Stomach smooth muscle (tissue), 2 donors: ENCODE measurements at regions not wholly inside any gene's neighbourhood (a gene's known extent, or its start where the extent isn't known, plus 50 kb on each side); places are given as distances from the start of the nearest gene placed in this dataset.

Experiments
- H3K27ac ChIP-seq: one replicate; pipeline ENCODE4 v1.7.0; 2013; ENCODE audit warnings: mild to moderate bottlenecking, low read length, inconsistent platforms
- H3K27me3 ChIP-seq, 2 donors: one replicate each; pipeline ENCODE4 v1.7.0; 2013; ENCODE audit warnings: low read length in 2 of 2; ENCODE audit not compliant: insufficient read depth in 2 of 2, control insufficient read depth in 1 of 2
- H3K36me3 ChIP-seq, 2 donors: one replicate each; pipeline ENCODE4 v1.7.0; 2013; ENCODE audit warnings: low read length in 2 of 2; ENCODE audit not compliant: control insufficient read depth in 2 of 2, insufficient read depth in 2 of 2
- H3K4me1 ChIP-seq: one replicate; pipeline ENCODE4 v1.7.0; 2013; ENCODE audit warnings: low read length; ENCODE audit not compliant: control insufficient read depth, insufficient read depth
- H3K4me3 ChIP-seq, 2 donors: one replicate each; pipeline ENCODE4 v1.7.0; 2013; ENCODE audit warnings: low read length in 2 of 2
- H3K9ac ChIP-seq, 2 donors: one replicate each; pipeline ENCODE4 v1.7.0; 2013; ENCODE audit warnings: low read length in 2 of 2, mild to moderate bottlenecking in 1 of 2
- H3K9me3 ChIP-seq, 2 donors: one replicate each; pipeline ENCODE4 v1.7.0; 2013; ENCODE audit warnings: low read length in 2 of 2; ENCODE audit not compliant: control insufficient read depth in 2 of 2
- donor health status: healthy.
- donor health status: Pancreatic carcinoma.

DNA sequence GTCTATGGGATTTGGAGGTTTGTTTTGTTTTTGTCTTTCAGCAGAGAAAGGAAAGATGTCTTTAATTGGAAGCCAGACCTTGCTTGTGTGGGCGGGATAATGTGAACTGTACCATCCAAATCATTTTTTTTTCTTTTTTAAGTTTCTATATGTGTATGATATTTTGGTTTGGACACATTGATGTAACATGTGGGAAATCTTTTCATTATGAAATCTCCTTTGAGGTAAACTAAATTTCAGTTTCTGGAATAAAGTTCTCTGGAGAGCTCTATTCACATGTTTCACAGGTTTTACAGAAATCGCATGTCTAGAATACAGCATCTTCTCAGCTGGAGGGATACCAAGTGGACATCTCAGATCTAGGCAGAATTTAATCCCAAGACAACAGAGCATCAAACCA, 451.5 kb upstream of the MDFIC2 start:
- Histone ChIP-seq H3K4me1 (no peaks in the 10 kb centered on the region), H3K27ac (no peak overlapping the region), H3K9ac (no peak overlapping the region), H3K27me3 (no peaks in the 10 kb centered on the region), H3K9me3 (no peaks in the 10 kb centered on the region), H3K36me3 (no peaks in the 10 kb centered on the region), H3K4me3 (no peak overlapping the region)

DNA sequence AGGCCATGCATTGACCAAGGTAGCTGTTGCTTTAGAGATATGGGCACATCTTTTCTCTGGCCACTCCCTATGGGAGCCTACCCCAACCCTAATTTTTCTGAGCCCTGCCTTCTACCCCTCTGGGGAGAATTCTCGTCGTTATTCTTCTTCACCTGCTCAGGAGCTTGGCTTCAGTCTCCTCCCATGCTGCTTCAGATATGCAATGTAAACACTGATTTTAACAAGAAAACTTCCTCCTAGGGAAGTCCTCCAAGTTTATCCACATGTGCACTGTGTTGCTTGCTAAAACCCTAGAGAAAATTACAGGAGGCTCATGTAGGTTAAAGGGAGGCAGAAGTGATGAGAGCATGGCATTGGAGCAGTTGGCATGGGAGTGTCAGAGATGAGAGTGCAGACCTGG, 445.2 kb upstream of the MDFIC2 start:
- no peak overlapping the region for H3K9ac ChIP-seq
- H3K4me3 ChIP-seq: no peak overlapping the region
- H3K9me3 ChIP-seq: no peaks in the 10 kb centered on the region
- no peaks in the 10 kb centered on the region for H3K36me3 ChIP-seq
- H3K27me3 ChIP-seq: no peaks in the 10 kb centered on the region
- no peak overlapping the region for H3K27ac ChIP-seq
- H3K4me1 ChIP-seq: no peaks in the 10 kb centered on the region

DNA sequence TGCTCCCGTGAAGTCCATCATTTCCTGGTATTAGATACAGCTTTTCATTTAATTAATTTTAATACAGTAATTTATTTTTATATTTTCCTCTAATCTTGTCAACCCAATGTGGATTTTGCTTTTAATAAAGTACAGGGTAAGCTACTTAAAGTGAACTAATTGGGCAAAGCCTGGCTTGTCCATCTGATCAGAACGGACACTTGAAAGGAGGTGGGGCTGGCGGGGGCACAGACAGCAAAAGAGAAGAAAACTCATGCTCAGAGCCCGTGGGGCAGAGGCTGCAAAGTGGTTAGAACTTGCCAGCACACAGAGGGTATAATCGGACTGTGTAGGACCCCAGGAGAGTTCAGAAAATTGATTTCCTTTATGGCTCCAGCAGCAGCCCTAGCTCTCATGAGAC, 443.1 kb upstream of the MDFIC2 start:
- no peak overlapping the region for H3K9ac ChIP-seq

DNA sequence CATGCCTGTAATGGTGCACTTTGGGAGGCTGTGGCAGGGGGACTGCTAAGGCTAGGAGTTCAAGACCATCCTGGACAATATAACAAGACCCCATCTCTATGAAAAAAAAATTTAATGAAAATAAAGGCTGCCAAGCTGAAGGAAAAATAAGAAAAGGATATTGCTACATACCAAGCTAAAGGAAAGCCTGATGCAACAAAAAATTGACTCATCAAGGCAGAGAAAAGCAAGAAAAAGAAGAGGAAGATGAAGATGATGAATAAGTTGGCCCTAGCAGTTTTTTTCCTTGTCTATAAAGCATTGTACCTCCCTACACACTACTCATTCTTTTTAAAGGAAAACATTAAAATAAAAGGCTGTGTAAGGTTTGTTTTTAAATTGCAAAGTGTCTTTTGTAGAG, 441.9 kb upstream of the MDFIC2 start:
- no peaks in the 10 kb centered on the region for H3K9me3 ChIP-seq
- H3K4me1 ChIP-seq: no peaks in the 10 kb centered on the region
- no peaks in the 10 kb centered on the region for H3K36me3 ChIP-seq
- no peak overlapping the region for H3K9ac ChIP-seq
- H3K27ac ChIP-seq: no peak overlapping the region
- no peaks in the 10 kb centered on the region for H3K27me3 ChIP-seq
- no peak overlapping the region for H3K4me3 ChIP-seq

More for the DNA sequence above, 443.1 kb upstream of the MDFIC2 start:
- H3K9me3 ChIP-seq: no peaks in the 10 kb centered on the region
- H3K4me1 ChIP-seq: no peaks in the 10 kb centered on the region
- no peak overlapping the region for H3K27ac ChIP-seq
- H3K36me3 ChIP-seq: no peaks in the 10 kb centered on the region
- H3K27me3 ChIP-seq: no peaks in the 10 kb centered on the region
- H3K4me3 ChIP-seq: no peak overlapping the region

DNA sequence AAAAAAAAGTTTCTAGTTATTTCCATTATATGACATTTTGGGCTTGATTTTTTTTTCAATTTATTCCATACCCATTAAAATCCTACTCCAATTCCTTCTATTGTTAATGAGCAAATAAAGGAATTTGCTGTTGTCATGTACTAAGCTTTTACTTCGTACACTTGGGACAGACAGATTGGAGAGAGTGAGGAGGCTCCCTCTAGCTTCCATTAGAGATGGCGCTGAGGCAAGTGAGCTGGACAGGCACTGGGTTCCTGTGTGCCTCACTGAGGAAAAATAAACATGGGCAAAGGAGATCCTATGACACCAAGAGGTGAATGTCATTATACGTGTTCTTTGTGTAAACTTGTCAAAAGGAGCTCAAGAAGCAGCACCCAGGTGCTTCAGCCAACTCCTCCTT, 441.1 kb upstream of the MDFIC2 start:
- Histone ChIP-seq H3K36me3 (no peaks in the 10 kb centered on the region), H3K27me3 (no peaks in the 10 kb centered on the region), H3K4me1 (no peaks in the 10 kb centered on the region), H3K4me3 (no peak overlapping the region), H3K9ac (no peak overlapping the region), H3K27ac (no peak overlapping the region), H3K9me3 (no peaks in the 10 kb centered on the region)

DNA sequence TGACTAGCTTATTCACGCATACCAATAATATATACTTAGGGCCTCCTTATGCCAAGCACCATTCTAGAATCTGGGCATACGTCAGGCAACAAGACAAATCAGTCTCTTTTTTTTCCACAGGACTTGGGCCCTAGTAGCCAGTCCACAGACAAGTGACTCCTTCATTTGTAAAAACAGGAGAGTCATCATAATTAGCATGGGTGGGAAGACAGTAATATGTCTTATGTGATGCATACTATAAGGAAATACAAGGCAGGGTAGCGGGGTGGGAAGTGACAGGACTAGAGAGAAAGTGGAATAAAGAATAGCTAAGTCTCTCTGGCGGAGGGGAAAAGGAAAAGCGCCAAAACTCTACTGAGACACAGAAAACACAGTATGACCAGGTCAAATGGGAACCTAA, 439.6 kb upstream of the MDFIC2 start:
- Histone ChIP-seq H3K27me3 (no peaks in the 10 kb centered on the region), H3K4me1 (no peaks in the 10 kb centered on the region), H3K9ac (no peak overlapping the region), H3K36me3 (no peaks in the 10 kb centered on the region), H3K9me3 (no peaks in the 10 kb centered on the region), H3K27ac (no peak overlapping the region), H3K4me3 (no peak overlapping the region)

DNA sequence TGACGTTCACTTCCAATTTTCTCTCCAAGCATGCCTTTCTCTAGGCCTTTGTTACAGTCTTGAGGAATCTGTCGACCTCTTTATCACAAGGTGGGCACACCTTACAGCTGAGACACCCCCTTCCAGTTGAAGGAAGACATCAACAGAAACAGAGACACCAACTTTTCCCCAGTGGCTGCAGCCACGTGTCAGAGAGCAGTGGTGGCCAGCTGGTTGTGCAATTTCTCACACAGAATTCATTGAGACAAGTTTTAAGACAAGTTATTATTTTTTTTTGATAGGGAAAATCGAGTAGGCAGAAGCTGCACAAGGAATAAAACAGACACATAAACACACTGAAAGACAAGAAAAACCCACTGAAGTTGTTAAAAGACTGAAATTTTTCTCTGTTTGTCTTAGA, 436.7 kb upstream of the MDFIC2 start:
- no peaks in the 10 kb centered on the region for H3K27me3 ChIP-seq
- H3K9ac ChIP-seq: no peak overlapping the region
- no peak overlapping the region for H3K4me3 ChIP-seq
- no peaks in the 10 kb centered on the region for H3K4me1 ChIP-seq
- H3K9me3 ChIP-seq: no peaks in the 10 kb centered on the region
- no peak overlapping the region for H3K27ac ChIP-seq
- H3K36me3 ChIP-seq: no peaks in the 10 kb centered on the region

DNA sequence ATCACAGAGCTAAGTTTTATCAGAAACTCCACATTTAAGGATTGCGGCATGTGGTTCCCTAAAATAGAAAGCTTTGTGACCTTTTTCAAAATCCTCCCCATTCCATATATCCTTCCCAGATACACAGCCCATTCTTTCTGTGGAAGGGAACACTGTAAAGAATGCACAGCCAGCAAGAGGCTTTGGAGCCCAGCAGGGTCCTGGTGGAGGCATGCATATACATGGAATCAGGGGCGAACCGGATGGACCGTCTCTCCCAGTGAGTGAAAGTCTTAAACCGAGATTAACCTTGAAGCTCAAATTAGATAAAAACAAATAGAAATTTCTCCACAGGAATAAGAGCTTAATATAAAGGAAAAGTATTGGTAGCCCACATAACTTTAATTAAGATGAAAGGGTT, 436.2 kb upstream of the MDFIC2 start:
- Histone ChIP-seq H3K4me1 (no peaks in the 10 kb centered on the region), H3K27ac (no peak overlapping the region), H3K9ac (no peak overlapping the region), H3K4me3 (no peak overlapping the region), H3K9me3 (no peaks in the 10 kb centered on the region), H3K36me3 (no peaks in the 10 kb centered on the region), H3K27me3 (no peaks in the 10 kb centered on the region)

DNA sequence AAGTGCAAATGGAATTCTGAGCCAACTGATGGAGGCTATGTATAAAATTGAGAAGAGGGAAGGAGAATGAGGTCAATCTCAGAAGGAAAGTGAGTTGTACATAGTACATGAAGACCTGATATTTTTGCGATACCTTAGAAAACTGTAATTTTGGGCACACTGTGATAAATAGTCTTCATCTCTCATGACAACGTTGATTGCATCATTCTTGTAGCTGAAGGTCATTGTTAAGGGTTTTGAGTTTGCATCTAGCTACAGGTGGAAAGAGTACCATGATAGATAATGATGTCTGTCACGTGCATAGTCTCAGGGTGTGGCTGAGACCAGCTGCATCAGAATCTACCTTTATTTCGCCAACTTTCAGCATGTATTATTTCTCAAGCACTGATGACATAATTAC, 435.4 kb upstream of the MDFIC2 start:
- no peak overlapping the region for H3K27ac ChIP-seq
- H3K36me3 ChIP-seq: no peaks in the 10 kb centered on the region
- no peak overlapping the region for H3K9ac ChIP-seq
- H3K9me3 ChIP-seq: no peaks in the 10 kb centered on the region
- no peak overlapping the region for H3K4me3 ChIP-seq
- H3K27me3 ChIP-seq: no peaks in the 10 kb centered on the region
- H3K4me1 ChIP-seq: no peaks in the 10 kb centered on the region

DNA sequence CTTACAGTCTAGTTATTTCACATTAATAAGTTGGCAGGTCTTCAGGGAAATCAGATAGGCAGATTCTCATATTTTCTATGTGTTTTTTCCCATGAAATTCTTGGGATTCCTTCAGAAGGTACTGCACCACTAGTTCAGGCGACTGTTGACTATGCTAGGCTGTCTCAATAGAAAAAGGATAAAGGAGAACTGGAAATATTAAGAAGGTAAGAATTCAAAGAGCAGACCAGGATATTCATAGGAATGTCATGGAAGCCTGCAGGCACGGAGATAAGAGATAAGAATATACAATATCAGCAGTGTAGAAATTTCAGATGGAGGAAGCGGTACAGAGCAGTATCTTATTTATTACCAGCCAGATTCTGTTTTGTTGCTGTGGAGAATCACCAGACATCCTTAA, 432.1 kb upstream of the MDFIC2 start:
- no peak overlapping the region for H3K27ac ChIP-seq
- no peak overlapping the region for H3K4me3 ChIP-seq
- H3K36me3 ChIP-seq: no peaks in the 10 kb centered on the region
- no peak overlapping the region for H3K9ac ChIP-seq
- H3K4me1 ChIP-seq: no peaks in the 10 kb centered on the region
- H3K27me3 ChIP-seq: no peaks in the 10 kb centered on the region
- no peaks in the 10 kb centered on the region for H3K9me3 ChIP-seq

DNA sequence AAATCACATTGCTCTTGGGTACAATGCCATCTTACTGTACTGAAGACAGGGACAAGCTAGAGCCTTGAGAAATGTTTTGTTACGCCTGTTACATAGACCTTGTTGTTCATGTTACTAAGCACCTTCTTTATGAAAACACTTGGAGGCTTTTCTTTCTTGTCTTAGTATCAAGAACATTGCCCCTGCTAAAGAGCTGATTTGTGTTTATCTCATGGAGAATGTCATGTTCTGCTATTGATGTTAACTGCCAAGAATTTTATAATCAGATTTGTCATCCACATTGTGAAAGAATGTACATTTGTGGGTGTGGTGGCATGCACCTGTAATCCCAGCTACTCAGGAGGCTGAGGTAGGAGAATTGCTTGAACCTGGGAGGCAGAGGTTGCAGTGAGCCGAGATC, 431.3 kb upstream of the MDFIC2 start:
- Histone ChIP-seq H3K4me3 (no peak overlapping the region), H3K9me3 (no peaks in the 10 kb centered on the region), H3K27me3 (no peaks in the 10 kb centered on the region), H3K27ac (no peak overlapping the region), H3K36me3 (no peaks in the 10 kb centered on the region), H3K4me1 (no peaks in the 10 kb centered on the region), H3K9ac (no peak overlapping the region)

DNA sequence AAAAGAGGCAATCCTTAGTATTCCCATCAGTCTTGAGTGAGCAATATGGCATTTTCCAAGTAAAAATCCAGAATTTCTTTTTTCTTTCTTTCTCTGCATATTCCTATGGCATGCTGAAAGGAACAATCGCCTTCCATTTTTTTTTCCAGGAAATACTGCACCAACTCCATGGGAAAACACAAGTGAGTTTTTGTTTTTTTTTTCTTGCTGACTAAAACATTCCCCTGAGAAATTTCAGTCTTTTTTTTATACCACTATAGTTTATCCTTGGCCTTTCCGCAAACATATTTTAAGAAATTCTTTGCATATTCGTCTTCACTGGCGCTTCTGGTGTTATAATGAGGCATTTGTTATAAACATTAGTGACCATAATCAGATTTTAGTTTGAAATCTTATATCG, 429.6 kb upstream of the MDFIC2 start:
- H3K36me3 ChIP-seq: no peaks in the 10 kb centered on the region
- no peaks in the 10 kb centered on the region for H3K9me3 ChIP-seq
- no peaks in the 10 kb centered on the region for H3K4me1 ChIP-seq
- H3K27me3 ChIP-seq: no peaks in the 10 kb centered on the region
- H3K27ac ChIP-seq: no peak overlapping the region
- no peak overlapping the region for H3K4me3 ChIP-seq
- no peak overlapping the region for H3K9ac ChIP-seq
